ENCODE measurements at regions not wholly inside any gene's neighbourhood (a gene's known extent, or its start where the extent isn't known, plus 50 kb on each side); places are given as distances from the start of the nearest gene placed in this dataset.

- DNase-seq, result no peak
- no peak for TF ChIP-seq CTCF (IDR thresholded peaks at IDR 0.05)
- ATAC-seq (ENCODE audit: low read depth), result no peak
- Mint-ChIP-seq H3K27me3 (no peaks in the 10 kb centered on the region), H3K4me1 (no peaks in the 10 kb centered on the region), H3K36me3 (ENCODE audit: low read depth) (no peaks in the 10 kb centered on the region), H3K4me3 (no peak overlapping the region), H3K27ac (no peak overlapping the region), H3K9me3 (peaks cover 2% of the 10 kb centered on the region)
- ChIA-PET CTCF (no interaction called here), POLR2A (no interaction called here)
- intact Hi-C loops (cut with micrococcal nuclease), result no loop called here
Measured at GRCh38 chr2:57444752-57445430, 601.7 kb upstream of the VRK2 start.

GRCh38 chr2:57448816-57449215, 597.8 kb upstream of the VRK2 start:
- no peak for TF ChIP-seq CTCF (IDR thresholded peaks at IDR 0.05)
- ATAC-seq (ENCODE audit: low read depth), result no peak
- H3K36me3 Mint-ChIP-seq (ENCODE audit: low read depth), result no peaks in the 10 kb centered on the region
- H3K27me3 Mint-ChIP-seq, result no peaks in the 10 kb centered on the region
- intact Hi-C loops (cut with micrococcal nuclease), result no loop called here
- DNase-seq, result no peak
- peaks cover 2% of the 10 kb centered on the region for H3K9me3 Mint-ChIP-seq
- ChIA-PET POLR2A (no interaction called here), CTCF (no interaction called here)
- H3K27ac Mint-ChIP-seq, result no peak overlapping the region
- H3K4me3 Mint-ChIP-seq, result no peak overlapping the region
- no peaks in the 10 kb centered on the region for H3K4me1 Mint-ChIP-seq

- ChIA-PET CTCF (no interaction called here), POLR2A (no interaction called here)
- H3K27me3 Mint-ChIP-seq, result no peaks in the 10 kb centered on the region
- H3K4me1 Mint-ChIP-seq, result no peaks in the 10 kb centered on the region
- intact Hi-C loops (cut with micrococcal nuclease), result no loop called here
- no peak for ATAC-seq (ENCODE audit: low read depth)
- no peaks in the 10 kb centered on the region for H3K36me3 Mint-ChIP-seq (ENCODE audit: low read depth)
- TF ChIP-seq CTCF (IDR thresholded peaks at IDR 0.05), result no peak
- H3K9me3 Mint-ChIP-seq, result peaks cover under 1% of the 10 kb centered on the region
- no peak overlapping the region for H3K27ac Mint-ChIP-seq
- no peak overlapping the region for H3K4me3 Mint-ChIP-seq
- DNase-seq, result no peak
Measured at GRCh38 chr2:57450170-57450569, 596.4 kb upstream of the VRK2 start.

- POLR2A ChIA-PET, result no interaction called here
- no peak for DNase-seq
- no peak overlapping the region for H3K4me3 Mint-ChIP-seq
- no peaks in the 10 kb centered on the region for H3K27me3 Mint-ChIP-seq
- no peaks in the 10 kb centered on the region for H3K4me1 Mint-ChIP-seq
- peaks cover 1% of the 10 kb centered on the region for H3K9me3 Mint-ChIP-seq
- no peak for TF ChIP-seq CTCF (IDR thresholded peaks at IDR 0.05)
- no peak for ATAC-seq (ENCODE audit: low read depth)
- no peak overlapping the region for H3K27ac Mint-ChIP-seq
- H3K36me3 Mint-ChIP-seq (ENCODE audit: low read depth), result no peaks in the 10 kb centered on the region
- CTCF ChIA-PET, result no interaction called here
- intact Hi-C loops (cut with micrococcal nuclease), result no loop called here
Measured at GRCh38 chr2:57452634-57453033, 594.0 kb upstream of the VRK2 start.

GRCh38 chr2:57453945-57454344, 592.7 kb upstream of the VRK2 start:
- no peaks in the 10 kb centered on the region for H3K36me3 Mint-ChIP-seq (ENCODE audit: low read depth)
- POLR2A ChIA-PET, result no interaction called here
- DNase-seq, result no peak
- no peak for ATAC-seq (ENCODE audit: low read depth)
- H3K4me1 Mint-ChIP-seq, result no peaks in the 10 kb centered on the region
- CTCF ChIA-PET, result interaction anchor here (0.6 kb wide), 1 partner anchor 8 kb away, joined by 3 read pairs; no protein-coding TSS in a partner anchor
- no peak for TF ChIP-seq CTCF (IDR thresholded peaks at IDR 0.05)
- H3K9me3 Mint-ChIP-seq, result peaks cover 5% of the 10 kb centered on the region
- H3K27ac Mint-ChIP-seq, result no peak overlapping the region
- no peak overlapping the region for H3K4me3 Mint-ChIP-seq
- intact Hi-C loops (cut with micrococcal nuclease), result no loop called here
- no peaks in the 10 kb centered on the region for H3K27me3 Mint-ChIP-seq

Measured in activated B cell treated with CpG ODN at 0.5 μM for 24 hours (primary cell).